DMS153 treated with DMSO at 0.1 percent for 48 hours (cell line): ENCODE measurements at regions not wholly inside any gene's neighbourhood (a gene's known extent, or its start where the extent isn't known, plus 50 kb on each side); places are given as distances from the start of the nearest gene placed in this dataset.

ENCODE experiments used
- DNase-seq: peaks from one replicate; lab custom pipeline; 2025; ENCODE audit not compliant: unreplicated experiment; lab: John Stamatoyannopoulos, UW

DNA sequence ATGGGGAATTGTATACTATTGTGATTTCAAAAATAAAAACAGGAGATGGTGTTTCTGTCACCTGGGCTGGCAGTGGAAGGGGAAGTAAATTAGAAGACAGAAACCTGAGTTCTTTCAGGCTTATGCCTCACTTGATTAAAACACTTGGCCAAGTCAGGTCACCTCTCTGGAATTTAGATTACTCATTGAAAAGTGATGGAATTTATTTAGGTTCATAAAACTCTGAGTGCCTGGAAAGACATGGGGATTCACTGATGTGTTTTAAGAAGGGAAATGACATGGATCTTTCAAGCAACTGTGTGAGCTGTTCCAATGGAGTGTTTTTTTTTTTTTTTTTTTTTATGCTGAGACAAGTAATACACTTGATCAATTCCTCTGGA lies 400.1 kb downstream of the TMEM135 start:
- DNase-seq = no peak

DNA sequence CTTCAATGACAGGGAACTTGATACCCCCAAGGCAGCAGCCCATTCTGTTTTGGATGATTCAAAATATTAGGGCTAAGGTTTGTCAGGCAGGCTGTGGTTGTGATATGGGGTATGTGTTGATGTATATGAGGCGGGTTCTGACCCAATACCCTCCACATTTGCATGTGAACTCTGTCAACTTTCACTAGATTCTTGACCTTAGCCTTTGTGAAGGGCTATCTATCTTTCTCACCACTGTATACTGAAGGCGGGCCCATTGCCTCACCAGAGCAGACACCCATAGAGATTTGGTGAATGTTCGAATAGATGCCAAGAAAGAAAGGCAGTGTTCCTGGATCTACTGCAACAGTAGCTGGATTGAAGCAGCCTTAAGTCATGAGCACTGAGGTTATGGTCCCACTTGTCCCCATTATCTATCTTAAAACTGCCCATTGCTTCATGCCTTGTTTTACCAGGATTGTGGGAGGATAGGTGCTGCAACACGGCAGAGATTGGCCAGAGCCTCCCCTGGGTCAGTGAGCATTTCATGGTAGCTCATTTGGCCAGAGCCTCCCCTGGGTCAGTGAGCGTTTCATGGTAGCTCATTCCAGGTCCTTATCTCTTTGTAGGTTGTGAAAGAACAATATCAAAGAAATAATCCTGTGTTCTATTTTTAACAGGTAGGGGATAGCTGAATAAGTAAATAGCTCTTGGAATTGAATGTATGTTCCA lies 399.6 kb downstream of the TMEM135 start:
- no peak for DNase-seq

- DNase-seq = no peak
These were observed 394.3 kb downstream of the TMEM135 start for GRCh38 chr11:87432022-87432421.

DNA sequence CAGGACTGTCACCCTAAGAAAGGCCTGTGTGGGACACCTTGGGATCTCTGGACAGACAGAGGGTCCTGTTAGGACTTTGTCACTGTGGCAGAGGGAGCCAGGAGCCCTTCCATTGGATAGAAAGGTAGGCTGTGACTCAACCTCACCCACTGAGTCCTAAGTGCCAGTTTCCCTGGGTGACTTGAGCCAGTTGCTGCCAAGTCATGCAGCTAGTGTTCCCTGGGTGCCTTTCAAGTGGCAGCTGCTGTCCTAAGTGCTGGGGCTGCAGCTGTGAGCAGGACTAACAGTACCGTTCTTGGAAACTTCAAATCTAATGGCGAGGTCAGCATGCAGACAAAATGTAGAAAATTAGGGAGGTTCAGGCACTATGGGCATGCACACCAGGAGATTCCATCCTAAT lies 393.7 kb downstream of the TMEM135 start:
- DNase-seq = no peak

GRCh38 chr11:87430821-87431220 lies 393.1 kb downstream of the TMEM135 start:
- DNase-seq = no peak

- DNase-seq = no peak
These were observed 392.3 kb downstream of the TMEM135 start for GRCh38 chr11:87429996-87430395.

DNA sequence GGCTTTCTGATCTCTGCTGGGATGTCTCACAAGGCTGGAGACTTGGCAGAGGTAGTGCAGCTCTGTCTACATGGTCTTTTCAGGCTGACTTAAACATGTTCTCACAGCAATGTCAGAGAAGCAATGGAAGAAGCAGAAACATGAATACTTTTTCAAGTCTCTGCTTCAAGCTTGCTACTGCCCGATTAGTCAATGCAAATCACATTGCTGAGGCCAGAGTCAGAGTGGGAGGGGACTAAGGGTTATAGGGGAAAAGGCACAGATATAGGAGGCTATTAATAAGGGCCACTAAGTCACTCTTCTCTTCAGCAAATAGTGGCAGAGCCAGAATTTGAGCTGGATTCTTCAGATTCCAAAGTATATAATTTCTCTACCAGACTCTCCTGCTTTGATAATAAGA lies 390.5 kb downstream of the TMEM135 start:
- no peak for DNase-seq

DNA sequence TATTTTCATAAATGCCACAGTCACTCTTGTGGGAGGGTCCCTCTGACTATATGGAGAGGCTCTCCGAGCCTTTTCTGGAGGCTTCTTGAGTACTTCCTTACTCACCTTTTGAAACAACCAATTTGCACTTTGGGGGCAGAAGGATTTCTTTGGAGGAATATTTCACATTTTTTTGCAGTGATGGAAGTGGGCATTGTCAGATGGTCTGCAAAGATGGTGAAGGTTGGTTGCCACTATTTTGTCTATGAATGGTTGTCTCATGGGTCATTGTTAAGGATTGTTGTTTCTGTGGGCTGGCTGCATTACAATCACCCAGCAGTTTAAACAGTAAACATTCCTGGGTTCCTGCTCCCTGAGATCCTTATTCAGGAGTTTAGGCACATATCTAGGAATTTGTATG lies 388.2 kb downstream of the TMEM135 start:
- DNase-seq = no peak

DNA sequence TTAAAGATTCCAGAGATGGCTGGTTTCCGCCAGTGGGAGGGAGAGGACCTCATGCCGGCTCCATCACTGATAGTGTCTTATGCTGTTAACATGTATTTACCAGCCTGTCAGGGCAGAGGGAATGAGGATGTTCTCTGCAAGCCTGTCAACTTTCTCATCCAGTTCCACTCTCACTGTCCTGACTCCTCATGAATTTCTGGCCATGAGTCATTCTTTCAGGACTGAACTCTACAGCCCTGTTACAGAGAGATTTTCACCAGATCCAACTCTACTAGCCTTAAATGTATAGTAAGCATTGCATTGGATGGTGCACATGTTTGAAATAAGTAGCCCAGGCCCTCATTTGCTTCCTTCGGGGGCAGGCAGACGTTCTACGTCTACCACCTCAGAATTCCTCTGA lies 387.7 kb downstream of the TMEM135 start:
- DNase-seq = no peak

DNA sequence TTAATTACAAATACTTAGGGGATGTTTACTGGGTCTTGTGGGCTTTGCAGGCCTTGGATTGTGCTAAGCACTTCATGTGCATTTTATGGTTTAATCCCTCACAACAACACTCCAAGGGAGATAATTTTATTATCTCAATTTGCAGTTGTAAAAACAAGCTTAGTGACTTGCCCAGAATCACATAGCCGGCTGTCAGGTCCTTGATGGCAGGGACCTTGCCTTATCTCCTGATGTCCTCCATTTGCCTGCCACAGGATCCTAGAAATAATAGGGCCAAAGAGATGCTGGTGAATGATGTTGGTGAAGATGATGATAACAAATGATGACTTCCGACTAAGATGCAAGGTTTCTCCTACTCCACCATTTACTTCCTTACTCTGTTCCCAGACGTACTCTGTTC lies 385.4 kb downstream of the TMEM135 start:
- no peak for DNase-seq

DNA sequence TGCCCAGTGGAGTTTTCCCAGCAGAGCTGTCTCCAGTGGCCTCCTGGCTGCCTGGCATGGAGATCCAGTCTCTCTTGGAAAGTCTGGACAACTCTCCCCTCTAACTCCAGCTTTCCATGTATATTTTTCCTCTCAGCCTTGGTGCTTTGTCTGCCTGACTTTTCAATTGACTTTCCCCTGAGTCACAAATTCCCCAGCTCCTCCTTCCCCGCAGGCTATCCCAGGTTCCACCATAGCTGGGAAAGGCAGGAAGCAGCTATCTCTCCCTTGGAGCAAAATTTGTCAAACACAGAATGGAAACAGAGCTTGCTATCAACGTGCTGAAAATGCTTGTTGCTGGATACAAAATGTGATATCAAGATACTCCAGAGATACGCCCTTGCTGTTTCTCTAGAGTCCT lies 384.8 kb downstream of the TMEM135 start:
- DNase-seq = no peak

DNA sequence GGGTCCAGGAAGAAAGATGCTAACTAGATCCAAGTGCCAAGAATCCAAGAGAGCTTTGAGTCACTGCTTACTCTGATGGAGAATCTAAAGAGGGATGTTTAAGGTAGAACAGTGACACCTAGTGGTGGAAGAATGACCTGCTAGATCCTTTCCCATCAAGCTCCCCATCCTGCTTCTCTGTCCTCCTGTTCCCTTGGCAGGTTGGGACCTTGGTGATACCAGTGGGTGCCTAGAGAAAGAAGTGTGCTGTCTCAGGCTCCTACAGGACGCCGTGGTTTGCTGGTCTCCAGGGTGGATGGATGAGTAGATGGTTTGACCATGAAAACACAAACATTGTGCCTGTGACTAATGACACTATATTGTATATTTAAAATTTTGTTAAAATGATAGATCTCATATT lies 383.7 kb downstream of the TMEM135 start:
- peak; percentile 76 for DNase-seq

- no peak for DNase-seq
These were observed 380.2 kb downstream of the TMEM135 start for GRCh38 chr11:87417951-87418350.

- no peak for DNase-seq
These were observed 368.1 kb downstream of the TMEM135 start for GRCh38 chr11:87405843-87406242.

GRCh38 chr11:87405356-87405755 lies 367.6 kb downstream of the TMEM135 start:
- no peak for DNase-seq

GRCh38 chr11:87401653-87402052 lies 363.9 kb downstream of the TMEM135 start:
- no peak for DNase-seq

DNA sequence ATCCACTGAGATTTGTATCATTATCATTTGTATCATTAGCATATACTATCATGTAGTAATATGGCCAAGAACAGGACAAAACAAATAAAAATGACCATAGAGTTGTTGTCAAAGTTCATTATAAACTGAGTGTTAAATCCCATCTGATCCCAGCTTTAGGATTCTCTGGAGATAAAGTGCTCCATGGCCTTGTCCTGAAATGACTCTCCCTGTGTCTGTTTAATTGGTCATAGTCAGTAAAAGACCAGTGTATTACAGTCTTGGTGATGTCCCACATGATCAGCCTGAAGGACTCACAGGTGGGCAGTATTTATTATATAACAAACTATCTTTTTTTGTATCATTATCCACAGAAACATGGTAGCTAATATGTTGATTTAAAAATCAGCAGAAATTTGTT lies 361.6 kb downstream of the TMEM135 start:
- DNase-seq = no peak

DNA sequence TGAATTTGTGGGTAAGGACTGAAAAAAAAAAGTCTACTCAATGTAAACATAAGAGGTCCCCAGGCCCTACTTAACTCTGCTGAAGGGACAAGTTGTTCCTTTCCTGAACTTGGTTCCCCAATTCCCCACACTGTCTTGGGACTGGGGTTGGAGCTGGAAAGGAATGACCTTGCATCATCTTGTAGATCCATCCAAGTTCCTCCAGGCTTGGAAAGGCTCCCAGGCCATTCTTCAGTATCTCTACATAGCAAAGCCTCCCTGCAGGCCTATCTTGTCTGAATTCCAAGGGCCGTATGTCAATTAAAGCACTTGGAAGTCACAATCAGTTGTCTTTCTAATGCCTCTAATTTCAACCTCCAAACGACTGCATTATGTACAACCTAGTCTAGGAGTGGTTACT lies 361.2 kb downstream of the TMEM135 start:
- DNase-seq = no peak

- DNase-seq = no peak
These were observed 359.5 kb downstream of the TMEM135 start for GRCh38 chr11:87397011-87397865.

- no peak for DNase-seq
These were observed 357.2 kb downstream of the TMEM135 start for GRCh38 chr11:87394924-87395323.

DNA sequence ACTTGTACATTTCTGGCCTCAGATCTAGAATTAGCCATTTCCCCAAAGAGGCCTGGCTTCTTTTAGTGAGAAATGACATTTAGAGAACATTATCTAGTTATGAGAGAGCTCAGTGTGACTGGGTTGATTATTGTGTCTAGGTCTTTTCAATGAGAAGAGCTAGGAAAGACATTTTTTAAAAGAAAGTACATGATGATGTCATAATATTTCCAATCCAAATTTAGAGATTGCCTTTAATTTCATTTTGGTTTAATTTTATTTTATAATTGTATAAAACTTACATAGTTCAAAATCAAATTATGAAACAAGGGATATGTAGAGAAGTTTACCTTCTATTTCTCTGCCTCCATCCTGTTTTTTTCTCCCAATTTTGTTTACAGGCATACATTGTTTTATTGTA lies 354.9 kb downstream of the TMEM135 start:
- no peak for DNase-seq

GRCh38 chr11:87391496-87391895 lies 353.8 kb downstream of the TMEM135 start:
- no peak for DNase-seq
